ENCODE measurements at regions not wholly inside any gene's neighbourhood (a gene's known extent, or its start where the extent isn't known, plus 50 kb on each side); places are given as distances from the start of the nearest gene placed in this dataset.

DNA sequence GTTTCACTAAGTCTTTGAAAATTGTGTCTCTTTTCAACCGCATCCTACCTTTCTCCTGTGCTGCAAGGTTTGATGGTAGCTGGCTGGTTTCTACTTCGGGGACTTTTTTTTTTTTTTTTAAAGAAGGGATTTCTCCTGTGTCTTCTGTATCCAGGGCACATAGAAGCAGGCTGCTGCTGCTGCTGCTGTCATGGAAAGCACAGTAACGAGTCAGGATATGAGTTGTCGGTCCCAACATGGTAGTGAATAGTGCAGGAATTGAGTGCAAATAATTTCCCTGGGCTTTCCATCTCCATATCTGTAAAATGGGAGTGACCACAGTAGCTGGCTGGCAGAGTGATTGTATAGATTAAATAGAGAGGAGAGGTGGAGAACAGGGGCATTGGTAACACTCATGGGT, 118.3 kb upstream of the NAV2 start:
- TF ChIP-seq, protein P1, sequence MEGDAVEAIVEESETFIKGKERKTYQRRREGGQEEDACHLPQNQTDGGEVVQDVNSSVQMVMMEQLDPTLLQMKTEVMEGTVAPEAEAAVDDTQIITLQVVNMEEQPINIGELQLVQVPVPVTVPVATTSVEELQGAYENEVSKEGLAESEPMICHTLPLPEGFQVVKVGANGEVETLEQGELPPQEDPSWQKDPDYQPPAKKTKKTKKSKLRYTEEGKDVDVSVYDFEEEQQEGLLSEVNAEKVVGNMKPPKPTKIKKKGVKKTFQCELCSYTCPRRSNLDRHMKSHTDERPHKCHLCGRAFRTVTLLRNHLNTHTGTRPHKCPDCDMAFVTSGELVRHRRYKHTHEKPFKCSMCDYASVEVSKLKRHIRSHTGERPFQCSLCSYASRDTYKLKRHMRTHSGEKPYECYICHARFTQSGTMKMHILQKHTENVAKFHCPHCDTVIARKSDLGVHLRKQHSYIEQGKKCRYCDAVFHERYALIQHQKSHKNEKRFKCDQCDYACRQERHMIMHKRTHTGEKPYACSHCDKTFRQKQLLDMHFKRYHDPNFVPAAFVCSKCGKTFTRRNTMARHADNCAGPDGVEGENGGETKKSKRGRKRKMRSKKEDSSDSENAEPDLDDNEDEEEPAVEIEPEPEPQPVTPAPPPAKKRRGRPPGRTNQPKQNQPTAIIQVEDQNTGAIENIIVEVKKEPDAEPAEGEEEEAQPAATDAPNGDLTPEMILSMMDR (IDR thresholded peaks at IDR 0.05; ENCODE audit: low read depth, low read length) = no peak
- TF ChIP-seq POLR2A (IDR thresholded peaks at IDR 0.05; ENCODE audit: extremely low read depth, insufficient read length) (no peak), MYC (IDR thresholded peaks at IDR 0.05; ENCODE audit: low read depth, low read length) (no peak)
- TF ChIP-seq, protein P2, sequence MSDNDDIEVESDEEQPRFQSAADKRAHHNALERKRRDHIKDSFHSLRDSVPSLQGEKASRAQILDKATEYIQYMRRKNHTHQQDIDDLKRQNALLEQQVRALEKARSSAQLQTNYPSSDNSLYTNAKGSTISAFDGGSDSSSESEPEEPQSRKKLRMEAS (IDR thresholded peaks at IDR 0.05; ENCODE audit: low read depth, low read length) = no peak

Data from NB4 (cell line).